ENCODE measurements at regions not wholly inside any gene's neighbourhood (a gene's known extent, or its start where the extent isn't known, plus 50 kb on each side); places are given as distances from the start of the nearest gene placed in this dataset.

- Histone ChIP-seq H3K9me1 (replicated peaks; ENCODE audit: control insufficient read depth, extremely low read depth, insufficient read depth, low read length) (no peaks in the 10 kb centered on the region), H3K4me1 (ENCODE audit: control insufficient read depth, extremely low read depth, insufficient read depth, low read length) (no peaks in the 10 kb centered on the region), H3K27ac (ENCODE audit: insufficient read depth, low read depth, low read length) (no peak overlapping the region), H3K79me2 (ENCODE audit: control insufficient read depth, insufficient read depth, low read length) (no peaks in the 10 kb centered on the region), H3K9ac (replicated peaks; ENCODE audit: extremely low read depth, insufficient read depth, low read length) (no peak overlapping the region), H3K9me3 (replicated peaks; ENCODE audit: control insufficient read depth, insufficient read depth, low read length) (no peaks in the 10 kb centered on the region), H3K27me3 (ENCODE audit: control insufficient read depth in 2 of 2, insufficient read depth in 2 of 2, low read length in 2 of 2) (no peaks in the 10 kb centered on the region), H4K20me1 (replicated peaks; ENCODE audit: control insufficient read depth, extremely low read depth, insufficient read depth, low read length) (no peaks in the 10 kb centered on the region), H3K4me2 (ENCODE audit: insufficient read depth, low read length) (no peak overlapping the region), H3K4me3 (replicated peaks in 1 of 3; ENCODE audit: insufficient read depth in 1 of 3, low read depth in 1 of 3, low read length in 3 of 3) (no peak overlapping the region), H3K36me3 (ENCODE audit: control insufficient read depth in 2 of 2, extremely low read depth in 1 of 2, insufficient read depth in 2 of 2, low read length in 2 of 2) (no peaks in the 10 kb centered on the region), H2AFZ (ENCODE audit: low read depth, low read length) (no peak overlapping the region)
- dilution Hi-C loops (cut with MboI; ENCODE audit: extremely low pct_ligation_motif_present, low sequenced_read_pairs): no loop called here
- BruUV-seq (replicated peaks): no TSS peak
- FAIRE-seq (no peak), DNase-seq (ENCODE audit: low read depth, low spot score) (no peak)
- POLR2A ChIA-PET: no interaction called here
- intact Hi-C loops (cut with micrococcal nuclease): no loop called here
- CTCF ChIA-PET: interaction anchor here (0.8 kb wide), 1 partner anchor 11 kb away, joined by 3 read pairs; no protein-coding TSS in a partner anchor
- no peak for TF ChIP-seq FOS (IDR thresholded peaks at IDR 0.05; ENCODE audit: borderline replicate concordance, insufficient read depth, low read length)
- no peak for TF ChIP-seq POLR2AphosphoS5 (IDR thresholded peaks at IDR 0.05; ENCODE audit: insufficient read depth, low read depth, low read length)
- TF ChIP-seq MYC (IDR thresholded peaks at IDR 0.05; ENCODE audit: low read depth, low read length): no peak
- no peak for TF ChIP-seq JUN (IDR thresholded peaks at IDR 0.05; ENCODE audit: borderline replicate concordance, insufficient read depth, insufficient read length, low read depth)
- TF ChIP-seq, protein P1, sequence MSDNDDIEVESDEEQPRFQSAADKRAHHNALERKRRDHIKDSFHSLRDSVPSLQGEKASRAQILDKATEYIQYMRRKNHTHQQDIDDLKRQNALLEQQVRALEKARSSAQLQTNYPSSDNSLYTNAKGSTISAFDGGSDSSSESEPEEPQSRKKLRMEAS (IDR thresholded peaks at IDR 0.05; ENCODE audit: insufficient read depth, insufficient read length): no peak
- TF ChIP-seq POLR2A (IDR thresholded peaks at IDR 0.05; ENCODE audit: low read depth, low read length): no peak
- TF ChIP-seq GATA2 (IDR thresholded peaks at IDR 0.05; ENCODE audit: insufficient read depth, insufficient read length, low read depth, low read length): no peak
- no peak for TF ChIP-seq CTCF (IDR thresholded peaks at IDR 0.05; ENCODE audit: extremely low read depth in 1 of 2, insufficient read depth in 1 of 2, low read depth in 1 of 2, low read length in 2 of 2)
- no peak for TF ChIP-seq EZH2 (IDR thresholded peaks at IDR 0.05; ENCODE audit: borderline replicate concordance, low read depth, low read length, severe bottlenecking)
These were observed 382.7 kb upstream of the RGS6 start for GRCh38 chr14:71549421-71550050.
